Heart left ventricle (tissue), 16 donors: ENCODE measurements at regions not wholly inside any gene's neighbourhood (a gene's known extent, or its start where the extent isn't known, plus 50 kb on each side); places are given as distances from the start of the nearest gene placed in this dataset.
"Not testable (repeated sequence)": the region's sequence is repeated elsewhere in the genome, so short reads cannot be mapped to it uniquely, and the experiment has no call there.

Source experiments
- ATAC-seq, 4 donors: fragments of 200-7000 bp; cut with Tn5 transposase; one replicate each; pipeline ENCODE4 v1.9.1; 2020 to 2022; ENCODE audit warnings: moderate library complexity in 4 of 4, mild to moderate bottlenecking in 3 of 4, moderate number of reproducible peaks in 1 of 4
- DNase-seq, 5 donors: peaks; one replicate each; pipeline ENCODE4 v3.0.0-alpha.2; 2020
- H3K27ac ChIP-seq, 12 donors: fragments of 200-600 bp; sonication (generic) in 4 of 12; one replicate each; pipeline versions ENCODE4 v1.5.0 to v1.8.0; 2016 to 2022; ENCODE audit warnings: mild to moderate bottlenecking in 2 of 12
- H3K27me3 ChIP-seq, 9 donors: fragments of 200-600 bp; sonication (generic) in 2 of 9; one replicate each; pipeline versions ENCODE4 v1.5.1 to v1.8.0; 2016 to 2022; ENCODE audit warnings: mild to moderate bottlenecking in 3 of 9
- H3K36me3 ChIP-seq, 9 donors: fragments of 200-600 bp; sonication (generic) in 2 of 9; one replicate each; pipeline versions ENCODE4 v1.5.0 to v1.8.0; 2018 to 2022; ENCODE audit warnings: mild to moderate bottlenecking in 2 of 9
- H3K4me1 ChIP-seq, 12 donors: fragments of 200-600 bp; sonication (generic) in 4 of 12; one replicate each; pipeline versions ENCODE4 v1.5.0 to v1.8.0; 2016 to 2022; ENCODE audit warnings: mild to moderate bottlenecking in 3 of 12
- H3K4me3 ChIP-seq, 12 donors: fragments of 200-600 bp; sonication (generic) in 4 of 12; one replicate each; pipeline versions ENCODE4 v1.5.0 to v1.8.0; 2017 to 2022; ENCODE audit warnings: mild to moderate bottlenecking in 9 of 12, moderate library complexity in 4 of 12
- H3K9me3 ChIP-seq, 12 donors: fragments of 200-600 bp; sonication (generic) in 4 of 12; one replicate each; pipeline versions ENCODE4 v1.5.0 to v1.8.0; 2016 to 2022; ENCODE audit warnings: mild to moderate bottlenecking in 1 of 12
- CTCF ChIP-seq, 12 donors: fragments of 200-600 bp; sonication (generic) in 4 of 12; IDR thresholded peaks; one replicate each; pipeline versions ENCODE4 v1.5.0 to v1.8.0; 2018 to 2022; ENCODE audit warnings: antibody characterized with exemption in 12 of 12, mild to moderate bottlenecking in 5 of 12
- POLR2A ChIP-seq, 2 donors: fragments of 450-650 bp; IDR thresholded peaks; one replicate each; pipeline ENCODE4 v1.6.1; 2017; ENCODE audit warnings: antibody characterized with exemption in 2 of 2, mild to moderate bottlenecking in 2 of 2, moderate library complexity in 2 of 2
- WGBS, 4 donors: extraction: QIAGEN DNeasy Blood & Tissue Kit in 2 of 4; methylation state at CpG; one replicate each; pipeline versions ENCODE4 v1.1.5 to v1.1.7; 2013 to 2018; 5-methylcytosine and 5-hydroxymethylcytosine counted together
- intact Hi-C, 10 donors: fragments of 100-400 bp; cut with DNase I; formaldehyde crosslinking; loops; one replicate each; pipeline versions ENCODE4 v1.11.1 to v1.14.2; 2022
- donor health status: ischemic (EF 13 %, LVEDD 7.1; RV severe dilation, severe dysfunction).
- donor health status: healthy with polysubstance abuse.
- donor health status: DM: no; HTN: yes; CAD: no.
- donor health status: DM: no; HTN: no; CAD: no.
- donor health status: ischemic (EF 25% LVEDD 6.9; RV normal size, moderate dysfunction).
- donor health status: ischemic (EF 25% LVEDD 5.7; RV mildly dilated, moderate dysfunction).
- donor health status: healthy.
- donor health status: DM: yes; HTN: yes; CAD: no.
- donor health status: ischemic (EF 35%, LVEDD 5.7; RV mildly dilated, moderate dysfunction).
- donor health status: nonischemic (EF 11% LVEDD 7.7; RV severe dilation, severe dysfunction).
- donor health status: DM: yes; HTN: yes; CAD: no.
- donor health status: PGD.
- donor health status: ischemic (EF 29% LVEDD 5.4; RV normal size, mild dysfunction).
- donor health status: nonischemic (EF 23%, LVEDD 6.1; RV moderate dilation, normal function).

- no peak overlapping the region for H3K4me3 ChIP-seq
- H3K36me3 ChIP-seq, result no peaks in the 10 kb centered on the region
- TF ChIP-seq POLR2A (IDR thresholded peaks at IDR 0.05) (no peak), CTCF (IDR thresholded peaks at IDR 0.05) (no peak)
- WGBS, 4 donors, result 76 to 94% (median 87%) methylated on average over 3 to 5 of the region's 5 CpGs
- DNase-seq, result no peak
- H3K4me1 ChIP-seq, result no peaks in the 10 kb centered on the region
- H3K27ac ChIP-seq, result no peak overlapping the region
- peaks cover 0 to 13% (median 0%) of the 10 kb centered on the region in 12 donors for H3K9me3 ChIP-seq
- no peaks in the 10 kb centered on the region for H3K27me3 ChIP-seq
- intact Hi-C loops, result no loop called here
- peak in 1 of 4 donors; percentile 15 for ATAC-seq
Observed at GRCh38 chr6:65989676-65990075, 282.6 kb upstream of the EYS start.

- Histone ChIP-seq H3K9me3 (peaks cover 0 to 13% (median 0%) of the 10 kb centered on the region in 12 donors), H3K4me3 (no peak overlapping the region), H3K4me1 (no peaks in the 10 kb centered on the region), H3K27me3 (no peaks in the 10 kb centered on the region), H3K36me3 (no peaks in the 10 kb centered on the region), H3K27ac (no peak overlapping the region)
- ATAC-seq (no peak), DNase-seq (no peak)
- intact Hi-C loops, result no loop called here
- 48 to 58% (median 52%) methylated on average over 1 of the region's 1 CpG for WGBS, 4 donors
- no peak for TF ChIP-seq CTCF (IDR thresholded peaks at IDR 0.05)
- TF ChIP-seq POLR2A (IDR thresholded peaks at IDR 0.05), result no peak
Observed at GRCh38 chr6:65988006-65988405, 281.0 kb upstream of the EYS start.

GRCh38 chr6:65984089-65984488, 277.1 kb upstream of the EYS start:
- no peak for DNase-seq
- 78 to 92% (median 87%) methylated on average over 2 of the region's 2 CpGs for WGBS, 4 donors
- TF ChIP-seq POLR2A (IDR thresholded peaks at IDR 0.05), result no peak
- TF ChIP-seq CTCF (IDR thresholded peaks at IDR 0.05), result no peak

GRCh38 chr6:65979120-65979519, 272.1 kb upstream of the EYS start:
- no peaks in the 10 kb centered on the region for H3K36me3 ChIP-seq
- no peak overlapping the region for H3K4me3 ChIP-seq
- ATAC-seq (no peak), DNase-seq (no peak)
- peaks cover 0 to 13% (median 0%) of the 10 kb centered on the region in 12 donors for H3K9me3 ChIP-seq
- intact Hi-C loops, result no loop called here
- no peaks in the 10 kb centered on the region for H3K27me3 ChIP-seq
- TF ChIP-seq POLR2A (IDR thresholded peaks at IDR 0.05) (no peak), CTCF (IDR thresholded peaks at IDR 0.05) (no peak)
- 29 to 65% (median 49%) methylated on average over 2 of the region's 2 CpGs for WGBS, 4 donors
- H3K27ac ChIP-seq, result no peak overlapping the region
- no peaks in the 10 kb centered on the region for H3K4me1 ChIP-seq

More at GRCh38 chr6:65984089-65984488, 277.1 kb upstream of the EYS start:
- intact Hi-C loops, result no loop called here
- no peaks in the 10 kb centered on the region for H3K36me3 ChIP-seq
- peaks cover 0 to 10% (median 0%) of the 10 kb centered on the region in 12 donors for H3K9me3 ChIP-seq
- no peak for ATAC-seq
- H3K4me1 ChIP-seq, result no peaks in the 10 kb centered on the region
- H3K4me3 ChIP-seq, result no peak overlapping the region
- no peak overlapping the region for H3K27ac ChIP-seq
- no peaks in the 10 kb centered on the region for H3K27me3 ChIP-seq

GRCh38 chr6:65971252-65971651, 264.2 kb upstream of the EYS start:
- ATAC-seq, H3K36me3 ChIP-seq, H3K4me3 ChIP-seq, DNase-seq, intact Hi-C loops, H3K27me3 ChIP-seq, H3K27ac ChIP-seq, H3K4me1 ChIP-seq: not testable (repeated sequence)
- 82 to 87% (median 83%) methylated on average over 8 to 9 of the region's 9 CpGs for WGBS, 4 donors
- H3K9me3 ChIP-seq, result peaks cover 0 to 12% (median 0%) of the 10 kb centered on the region in 12 donors
